B cell (primary cell): ENCODE measurements at regions not wholly inside any gene's neighbourhood (a gene's known extent, or its start where the extent isn't known, plus 50 kb on each side); places are given as distances from the start of the nearest gene placed in this dataset.

Experiments used
- CTCF ChIP-seq: fragments of 200-600 bp; IDR thresholded peaks from one replicate; pipeline ENCODE4 v1.8.0; 2022; ENCODE audit warnings: antibody characterized with exemption, mild to moderate bottlenecking
- EZH2 ChIP-seq: IDR thresholded peaks from 2 replicates; pipeline ENCODE4 v1.6.1; 2012; ENCODE audit warnings: borderline replicate concordance, low read depth, mild to moderate bottlenecking, moderate library complexity, low read length; ENCODE audit not compliant: insufficient read depth, poor library complexity, severe bottlenecking

GRCh38 chr9:109576762-109577161 is 78.7 kb upstream of the PTPN3 start:
- TF ChIP-seq CTCF: no peak
- TF ChIP-seq EZH2: no peak
